H9 (cell line): ENCODE measurements at regions not wholly inside any gene's neighbourhood (a gene's known extent, or its start where the extent isn't known, plus 50 kb on each side); places are given as distances from the start of the nearest gene placed in this dataset.

Source experiments
- DNase-seq: peaks from one replicate; pipeline ENCODE4 v3.0.0-alpha.2; 2017
- H2AFZ ChIP-seq: one replicate; pipeline ENCODE4 v1.6.1; 2013; ENCODE audit warnings: mild to moderate bottlenecking, low read length, control low read depth, moderate library complexity
- H2AK5ac ChIP-seq: 2 replicates; pipeline ENCODE4 v1.6.1; 2013; ENCODE audit warnings: low read length, control low read depth, mixed read lengths; ENCODE audit not compliant: insufficient read length
- H2BK120ac ChIP-seq: one replicate; pipeline ENCODE4 v1.6.1; 2013; ENCODE audit warnings: low read depth, mild to moderate bottlenecking, low read length, control low read depth, inconsistent platforms; ENCODE audit not compliant: poor library complexity, severe bottlenecking
- H2BK12ac ChIP-seq: 2 replicates; pipeline ENCODE4 v1.6.1; 2013; ENCODE audit warnings: low read length, control low read depth, mixed read lengths, low read depth; ENCODE audit not compliant: insufficient read length
- H2BK15ac ChIP-seq: 2 replicates; pipeline ENCODE4 v1.6.1; 2013; ENCODE audit warnings: low read depth, low read length, control low read depth
- H2BK20ac ChIP-seq: one replicate; pipeline ENCODE4 v1.6.1; 2013; ENCODE audit warnings: low read depth, mild to moderate bottlenecking, low read length, control low read depth, inconsistent platforms; ENCODE audit not compliant: poor library complexity, severe bottlenecking
- H2BK5ac ChIP-seq: 2 replicates; pipeline ENCODE4 v1.6.1; 2013; ENCODE audit warnings: low read length, control low read depth, mixed read lengths; ENCODE audit not compliant: insufficient read length
- H3K14ac ChIP-seq: 2 replicates; pipeline ENCODE4 v1.6.1; 2013; ENCODE audit warnings: low read length, control low read depth; ENCODE audit not compliant: insufficient read depth
- H3K18ac ChIP-seq: 2 replicates; pipeline ENCODE4 v1.6.1; 2013; ENCODE audit warnings: low read depth, mild to moderate bottlenecking, mixed read lengths, low read length, control low read depth; ENCODE audit not compliant: insufficient read length
- H3K23ac ChIP-seq: 2 replicates; pipeline ENCODE4 v1.6.1; 2013; ENCODE audit warnings: low read length, control low read depth, mixed read lengths, low read depth; ENCODE audit not compliant: insufficient read length
- H3K23me2 ChIP-seq: 2 replicates; pipeline ENCODE4 v1.6.1; 2013; ENCODE audit warnings: low read depth, mild to moderate bottlenecking, mixed read lengths, low read length, control low read depth; ENCODE audit not compliant: insufficient read length, poor library complexity, severe bottlenecking
- H3K27ac ChIP-seq: 2 replicates; pipeline ENCODE4 v1.5.1; 2013; ENCODE audit warnings: low read length, control low read depth, mixed read lengths, low read depth; ENCODE audit not compliant: insufficient read length
- H3K27me3 ChIP-seq: 2 replicates; pipeline ENCODE4 v1.6.1; 2013; ENCODE audit warnings: low read length, control low read depth, inconsistent platforms; ENCODE audit not compliant: insufficient read depth
- H3K4ac ChIP-seq: 2 replicates; pipeline ENCODE4 v1.6.1; 2013; ENCODE audit warnings: low read depth, mild to moderate bottlenecking, control low read depth, inconsistent platforms, low read length, moderate library complexity
- H3K4me1 ChIP-seq: 2 replicates; pipeline ENCODE4 v1.6.1; 2013; ENCODE audit warnings: low read length, control low read depth, inconsistent platforms; ENCODE audit not compliant: insufficient read depth
- H3K4me2 ChIP-seq: 2 replicates; pipeline ENCODE4 v1.6.1; 2013; ENCODE audit warnings: low read length, control low read depth, mixed read lengths; ENCODE audit not compliant: insufficient read length, insufficient read depth
- H3K56ac ChIP-seq: 2 replicates; pipeline ENCODE4 v1.6.1; 2013; ENCODE audit warnings: low read depth, mild to moderate bottlenecking, mixed read lengths, low read length, control low read depth; ENCODE audit not compliant: insufficient read length
- H3K79me1 ChIP-seq: 2 replicates; pipeline ENCODE4 v1.6.1; 2013; ENCODE audit warnings: low read depth, mild to moderate bottlenecking, moderate library complexity, low read length, control low read depth, inconsistent platforms; ENCODE audit not compliant: insufficient read depth, poor library complexity, severe bottlenecking
- H3K79me2 ChIP-seq: 2 replicates; pipeline ENCODE4 v1.6.1; 2013; ENCODE audit warnings: low read length, control low read depth, inconsistent platforms; ENCODE audit not compliant: insufficient read depth
- H3K9ac ChIP-seq: 2 replicates; pipeline ENCODE4 v1.6.1; 2013; ENCODE audit warnings: low read length, control low read depth, mixed read lengths; ENCODE audit not compliant: insufficient read length; ENCODE audit errors: extremely low read depth
- H3K9me3 ChIP-seq: one replicate; pipeline ENCODE4 v1.6.1; 2013; ENCODE audit warnings: low read depth, low read length, inconsistent platforms; ENCODE audit not compliant: control insufficient read depth
- H3T11ph ChIP-seq: one replicate; pipeline ENCODE4 v1.6.1; 2013; ENCODE audit warnings: mild to moderate bottlenecking, low read length, control low read depth, inconsistent platforms
- H4K20me1 ChIP-seq: one replicate; pipeline ENCODE4 v1.6.1; 2013; ENCODE audit not compliant: control insufficient read depth, insufficient read length, insufficient read depth
- H4K5ac ChIP-seq: 2 replicates; pipeline ENCODE4 v1.6.1; 2013; ENCODE audit warnings: low read depth, mild to moderate bottlenecking, mixed read lengths, low read length, control low read depth; ENCODE audit not compliant: insufficient read length
- H4K8ac ChIP-seq: replicated peaks from 2 replicates; pipeline ENCODE4 v1.6.1; 2013; ENCODE audit warnings: low read length, control low read depth, mixed read lengths, low read depth; ENCODE audit not compliant: insufficient read length
- H4K91ac ChIP-seq: 2 replicates; pipeline ENCODE4 v1.6.1; 2013; ENCODE audit warnings: low read depth, mild to moderate bottlenecking, moderate library complexity, mixed read lengths, low read length, control low read depth; ENCODE audit not compliant: insufficient read length
- H3K27ac Mint-ChIP-seq, 3 experiments: 2 replicates in 2 of 3; 3 replicates in 1 of 3; pipeline ENCODE4 v1.8.0; 2020 to 2021; ENCODE audit warnings: mixed read lengths in 3 of 3, mild to moderate bottlenecking in 1 of 3, moderate library complexity in 1 of 3
- H3K27me3 Mint-ChIP-seq: 2 replicates; pipeline ENCODE4 v1.8.0; 2021; ENCODE audit warnings: low read depth, mild to moderate bottlenecking, moderate library complexity, mixed read lengths
- H3K36me3 Mint-ChIP-seq, 3 experiments: 2 replicates in 2 of 3; 3 replicates in 1 of 3; pipeline ENCODE4 v1.8.0; 2020 to 2021; ENCODE audit warnings: low read depth in 3 of 3, mixed read lengths in 3 of 3; ENCODE audit not compliant: insufficient read depth in 1 of 3
- H3K4me1 Mint-ChIP-seq, 2 experiments: 2 replicates each; pipeline ENCODE4 v1.8.0; 2020; ENCODE audit warnings: mixed read lengths in 2 of 2
- H3K4me3 Mint-ChIP-seq, 2 experiments: 2 replicates in 1 of 2; 3 replicates in 1 of 2; pipeline ENCODE4 v1.8.0; 2020 to 2021; ENCODE audit warnings: mild to moderate bottlenecking in 2 of 2, mixed read lengths in 2 of 2, moderate library complexity in 1 of 2
- H3K9me3 Mint-ChIP-seq, 2 experiments: 2 replicates in 1 of 2; 3 replicates in 1 of 2; pipeline ENCODE4 v1.8.0; 2020; ENCODE audit warnings: mild to moderate bottlenecking in 2 of 2, mixed read lengths in 2 of 2, moderate library complexity in 1 of 2
- CTCF ChIP-seq: fragments of 200-600 bp; sonication (generic); conservative IDR thresholded peaks from 3 replicates; pipeline ENCODE4 v1.8.0; 2021; ENCODE audit warnings: antibody characterized with exemption, mild to moderate bottlenecking
- WGBS: extraction: QIAGEN DNeasy Blood & Tissue Kit; methylation state at CpG from one replicate; pipeline ENCODE4 v1.1.7; 2013; ENCODE audit warnings: missing lambda C conversion rate, low lambda C conversion rate, mixed read lengths; ENCODE audit not compliant: insufficient read length; ENCODE audit errors: extremely low coverage; 5-methylcytosine and 5-hydroxymethylcytosine counted together

GRCh38 chr10:44519361-44519760, 134.5 kb upstream of the CXCL12 start:
- Histone ChIP-seq H3K23me2 (no peaks in the 10 kb centered on the region), H3K14ac (no peak overlapping the region), H2BK15ac (no peak overlapping the region), H3K9ac (no peak overlapping the region), H4K20me1 (no peaks in the 10 kb centered on the region), H3T11ph (no peak overlapping the region), H3K79me1 (no peaks in the 10 kb centered on the region), H3K4me1 (no peaks in the 10 kb centered on the region), H2BK5ac (no peak overlapping the region), H3K4ac (no peak overlapping the region), H2AK5ac (no peak overlapping the region), H3K23ac (no peak overlapping the region), H2BK12ac (no peak overlapping the region), H3K79me2 (no peaks in the 10 kb centered on the region), H4K91ac (no peak overlapping the region), H4K8ac (no peak overlapping the region), H3K27me3 (no peaks in the 10 kb centered on the region), H3K9me3 (no peaks in the 10 kb centered on the region), H4K5ac (no peak overlapping the region), H3K56ac (no peak overlapping the region), H3K4me2 (no peak overlapping the region), H3K18ac (no peak overlapping the region), H2BK20ac (no peak overlapping the region), H2AFZ (no peak overlapping the region), H2BK120ac (no peak overlapping the region), H3K27ac (no peak overlapping the region)
- H3K36me3 Mint-ChIP-seq: no peaks in the 10 kb centered on the region; a peak in 1 of 7 replicates
- no peaks in the 10 kb centered on the region for H3K4me1 Mint-ChIP-seq
- H3K27me3 Mint-ChIP-seq: no peaks in the 10 kb centered on the region; the same call in none of the 2 replicates
- H3K27ac Mint-ChIP-seq: no peak overlapping the region
- no peak for TF ChIP-seq CTCF
- H3K4me3 Mint-ChIP-seq: no peak overlapping the region
- H3K9me3 Mint-ChIP-seq: peaks cover 8 to 10% of the 10 kb centered on the region in 2 experiments; a peak in 4 of 5 replicates
- DNase-seq: no peak
- no CpG with 5 or more reads among the region's 2 CpGs for WGBS
